ENCODE measurements at regions not wholly inside any gene's neighbourhood (a gene's known extent, or its start where the extent isn't known, plus 50 kb on each side); places are given as distances from the start of the nearest gene placed in this dataset.

- TF ChIP-seq, protein P1, sequence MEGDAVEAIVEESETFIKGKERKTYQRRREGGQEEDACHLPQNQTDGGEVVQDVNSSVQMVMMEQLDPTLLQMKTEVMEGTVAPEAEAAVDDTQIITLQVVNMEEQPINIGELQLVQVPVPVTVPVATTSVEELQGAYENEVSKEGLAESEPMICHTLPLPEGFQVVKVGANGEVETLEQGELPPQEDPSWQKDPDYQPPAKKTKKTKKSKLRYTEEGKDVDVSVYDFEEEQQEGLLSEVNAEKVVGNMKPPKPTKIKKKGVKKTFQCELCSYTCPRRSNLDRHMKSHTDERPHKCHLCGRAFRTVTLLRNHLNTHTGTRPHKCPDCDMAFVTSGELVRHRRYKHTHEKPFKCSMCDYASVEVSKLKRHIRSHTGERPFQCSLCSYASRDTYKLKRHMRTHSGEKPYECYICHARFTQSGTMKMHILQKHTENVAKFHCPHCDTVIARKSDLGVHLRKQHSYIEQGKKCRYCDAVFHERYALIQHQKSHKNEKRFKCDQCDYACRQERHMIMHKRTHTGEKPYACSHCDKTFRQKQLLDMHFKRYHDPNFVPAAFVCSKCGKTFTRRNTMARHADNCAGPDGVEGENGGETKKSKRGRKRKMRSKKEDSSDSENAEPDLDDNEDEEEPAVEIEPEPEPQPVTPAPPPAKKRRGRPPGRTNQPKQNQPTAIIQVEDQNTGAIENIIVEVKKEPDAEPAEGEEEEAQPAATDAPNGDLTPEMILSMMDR (IDR thresholded peaks at IDR 0.05; ENCODE audit: poor library complexity, severe bottlenecking): no peak
- TF ChIP-seq EP300 (conservative IDR thresholded peaks at IDR 0.05; ENCODE audit: poor library complexity, severe bottlenecking) (no peak), EZH2 (IDR thresholded peaks at IDR 0.05; ENCODE audit: borderline replicate concordance, insufficient read depth, low read length, poor library complexity, severe bottlenecking) (no peak), POLR2AphosphoS5 (IDR thresholded peaks at IDR 0.05) (no peak), REST (IDR thresholded peaks at IDR 0.05; ENCODE audit: borderline replicate concordance) (no peak), MXI1 (conservative IDR thresholded peaks at IDR 0.05; ENCODE audit: poor library complexity, severe bottlenecking) (no peak)
These were observed 125.7 kb upstream of the NEBL start for GRCh38 chr10:21022821-21023220.
